GM23338 (cell line): ENCODE measurements at regions not wholly inside any gene's neighbourhood (a gene's known extent, or its start where the extent isn't known, plus 50 kb on each side); places are given as distances from the start of the nearest gene placed in this dataset.

ENCODE experiments used
- ATAC-seq: fragments of 200-7000 bp; cut with Tn5 transposase; 3 replicates; pipeline ENCODE4 v1.9.1; 2020
- DNase-seq: peaks from one replicate; pipeline ENCODE4 v3.0.0-alpha.2; 2015; ENCODE audit warnings: low spot score
- H2AFZ ChIP-seq: fragments of 200-600 bp; sonication (generic); 2 replicates; pipeline ENCODE4 v1.8.0; 2016; ENCODE audit warnings: antibody characterized with exemption, mild to moderate bottlenecking, moderate library complexity
- H3F3A ChIP-seq: fragments of 200-600 bp; sonication (generic); replicated peaks from 2 replicates; pipeline ENCODE4 v1.8.0; 2017; ENCODE audit warnings: antibody characterized with exemption, mixed run types, low read depth
- H3K27ac ChIP-seq: fragments of 200-600 bp; sonication (generic); 2 replicates; pipeline ENCODE4 v1.6.1; 2016; ENCODE audit warnings: low read depth
- H3K27me3 ChIP-seq: fragments of 200-600 bp; sonication (generic); 2 replicates; pipeline ENCODE4 v1.8.0; 2016; ENCODE audit warnings: mild to moderate bottlenecking, mixed run types, moderate library complexity; ENCODE audit not compliant: insufficient read depth
- H3K36me3 ChIP-seq: fragments of 200-600 bp; sonication (generic); 2 replicates; pipeline ENCODE4 v1.8.0; 2016; ENCODE audit warnings: mild to moderate bottlenecking; ENCODE audit not compliant: insufficient read depth
- H3K4me1 ChIP-seq: fragments of 200-600 bp; sonication (generic); 2 replicates; pipeline ENCODE4 v1.8.0; 2016; ENCODE audit warnings: mild to moderate bottlenecking, moderate library complexity; ENCODE audit not compliant: insufficient read depth
- H3K4me2 ChIP-seq: fragments of 200-600 bp; sonication (generic); 2 replicates; pipeline ENCODE4 v1.7.1; 2017; ENCODE audit warnings: mixed run types
- H3K4me3 ChIP-seq: fragments of 200-600 bp; sonication (generic); 2 replicates; pipeline ENCODE4 v1.6.1; 2016; ENCODE audit warnings: mixed run types
- H3K79me2 ChIP-seq: fragments of 200-600 bp; sonication (generic); replicated peaks from 2 replicates; pipeline ENCODE4 v1.8.0; 2017; ENCODE audit warnings: mild to moderate bottlenecking; ENCODE audit not compliant: insufficient read depth
- H3K9me2 ChIP-seq: fragments of 200-600 bp; sonication (generic); 2 replicates; pipeline ENCODE4 v1.8.0; 2017; ENCODE audit not compliant: insufficient read depth
- H4K20me1 ChIP-seq: fragments of 200-600 bp; sonication (generic); replicated peaks from 2 replicates; pipeline ENCODE4 v1.8.0; 2017; ENCODE audit warnings: mild to moderate bottlenecking; ENCODE audit not compliant: insufficient read depth
- H3K27ac Mint-ChIP-seq: 2 replicates; pipeline ENCODE4 v1.8.0; 2020; ENCODE audit warnings: inconsistent platforms, mild to moderate bottlenecking, moderate library complexity, mixed read lengths
- H3K27me3 Mint-ChIP-seq: 3 replicates; pipeline ENCODE4 v1.8.0; 2022; ENCODE audit warnings: low read depth, mild to moderate bottlenecking, moderate library complexity, mixed read lengths, inconsistent platforms; ENCODE audit not compliant: insufficient read depth, poor library complexity
- H3K36me3 Mint-ChIP-seq: 3 replicates; pipeline ENCODE4 v1.8.0; 2021; ENCODE audit warnings: low read depth, mild to moderate bottlenecking, inconsistent platforms, moderate library complexity, mixed read lengths
- H3K4me1 Mint-ChIP-seq: 3 replicates; pipeline ENCODE4 v1.8.0; 2020; ENCODE audit warnings: mild to moderate bottlenecking, inconsistent platforms, mixed read lengths
- H3K4me3 Mint-ChIP-seq: 3 replicates; pipeline ENCODE4 v1.8.0; 2021; ENCODE audit warnings: moderate library complexity, mild to moderate bottlenecking, inconsistent platforms, mixed read lengths
- H3K9me3 Mint-ChIP-seq: 3 replicates; pipeline ENCODE4 v1.8.0; 2020; ENCODE audit warnings: moderate library complexity, mild to moderate bottlenecking, inconsistent platforms, mixed read lengths
- CREB1 ChIP-seq: fragments of 250-450 bp; sonication (Bioruptor Pico); IDR thresholded peaks from 2 replicates; pipeline ENCODE4 v1.5.0; 2020; ENCODE audit warnings: low read depth, mild to moderate bottlenecking, moderate library complexity
- CTCF ChIP-seq, 2 experiments: fragments of 200-600 bp in 1 of 2; sonication (generic) in 1 of 2; conservative IDR thresholded peaks; 2 replicates each; pipeline versions ENCODE4 v1.5.1 to v1.6.1; 2016 to 2017; ENCODE audit warnings: antibody characterized with exemption in 2 of 2, low read depth in 2 of 2, mild to moderate bottlenecking in 2 of 2, moderate library complexity in 1 of 2
- ETS1 ChIP-seq: IDR thresholded peaks from 2 replicates; pipeline ENCODE4 v1.6.1; 2016; ENCODE audit warnings: antibody characterized with exemption
- EZH2 ChIP-seq: fragments of 200-600 bp; sonication (generic); IDR thresholded peaks from one replicate; pipeline ENCODE4 v1.8.0; 2017; ENCODE audit warnings: antibody characterized with exemption, mild to moderate bottlenecking, low read depth; ENCODE audit not compliant: unreplicated experiment
- EZH2phosphoT487 ChIP-seq: fragments of 200-600 bp; sonication (generic); IDR thresholded peaks from one replicate; pipeline ENCODE4 v1.8.1; 2018; ENCODE audit warnings: antibody characterized with exemption; ENCODE audit not compliant: unreplicated experiment
- JUNB ChIP-seq: IDR thresholded peaks from one replicate; pipeline ENCODE4 v1.6.1; 2016; ENCODE audit warnings: antibody characterized with exemption; ENCODE audit not compliant: unreplicated experiment
- NANOG ChIP-seq: IDR thresholded peaks from 2 replicates; pipeline ENCODE4 v1.6.1; 2016; ENCODE audit warnings: antibody characterized with exemption, borderline replicate concordance
- POLR2AphosphoS5 ChIP-seq: IDR thresholded peaks from 2 replicates; pipeline ENCODE4 v1.6.1; 2016; ENCODE audit warnings: antibody characterized with exemption, low read depth
- REST ChIP-seq: IDR thresholded peaks from one replicate; pipeline ENCODE4 v1.6.1; 2018; ENCODE audit warnings: antibody characterized with exemption; ENCODE audit not compliant: unreplicated experiment
- STAT1 ChIP-seq: IDR thresholded peaks from one replicate; pipeline ENCODE4 v1.6.1; 2016; ENCODE audit warnings: antibody characterized with exemption; ENCODE audit not compliant: unreplicated experiment
- ZNF114 ChIP-seq: fragments of 250-450 bp; sonication (Bioruptor Pico); IDR thresholded peaks from 2 replicates; pipeline ENCODE4 v1.5.0; 2020; ENCODE audit warnings: mild to moderate bottlenecking, moderate library complexity
- ZNF331 ChIP-seq: fragments of 250-450 bp; sonication (Bioruptor Pico); IDR thresholded peaks from 2 replicates; pipeline ENCODE4 v1.5.0; 2020; ENCODE audit warnings: low read depth, mild to moderate bottlenecking, moderate library complexity
- ZNF462 ChIP-seq: fragments of 250-450 bp; sonication (Bioruptor Pico); IDR thresholded peaks from 2 replicates; pipeline ENCODE4 v1.5.0; 2020; ENCODE audit warnings: mild to moderate bottlenecking, moderate library complexity

- Histone ChIP-seq H3K4me3 (no peak overlapping the region), H3K27ac (no peak overlapping the region), H3K79me2 (no peaks in the 10 kb centered on the region), H4K20me1 (no peaks in the 10 kb centered on the region), H3K27me3 (no peaks in the 10 kb centered on the region), H3K9me2 (peaks cover 5% of the 10 kb centered on the region; the same call in 1 of the 2 replicates), H3K4me2 (no peak overlapping the region), H3K36me3 (no peaks in the 10 kb centered on the region), H3F3A (no peaks in the 10 kb centered on the region), H3K4me1 (no peaks in the 10 kb centered on the region), H2AFZ (no peak overlapping the region)
- peaks cover 25% of the 10 kb centered on the region for H3K36me3 Mint-ChIP-seq
- H3K27me3 Mint-ChIP-seq, result no peaks in the 10 kb centered on the region
- no peaks in the 10 kb centered on the region for H3K4me1 Mint-ChIP-seq
- peaks cover 41% of the 10 kb centered on the region for H3K9me3 Mint-ChIP-seq
- H3K27ac Mint-ChIP-seq, result no peak overlapping the region
- ATAC-seq (no peak), DNase-seq (no peak)
- no peak for TF ChIP-seq NANOG
- TF ChIP-seq ZNF114, result no peak
- TF ChIP-seq POLR2AphosphoS5, result no peak
- TF ChIP-seq EZH2, result no peak
- TF ChIP-seq REST, result no peak
- TF ChIP-seq ETS1, result no peak
- no peak for TF ChIP-seq CREB1 (CRISPR knock-in tag)
- TF ChIP-seq CTCF (conservative IDR thresholded peaks at IDR 0.05; ENCODE audit: low read depth in 2 of 2), result no peak
- TF ChIP-seq ZNF462, result no peak
- TF ChIP-seq EZH2phosphoT487, result no peak
- no peak for TF ChIP-seq JUNB
- no peak for TF ChIP-seq STAT1
- TF ChIP-seq ZNF331 (CRISPR knock-in tag), result no peak
- no peak overlapping the region for H3K4me3 Mint-ChIP-seq
Measured at GRCh38 chr7:106344211-106344610, 59.4 kb upstream of the NAMPT start.
